GM06990 (cell line): ENCODE measurements at regions not wholly inside any gene's neighbourhood (a gene's known extent, or its start where the extent isn't known, plus 50 kb on each side); places are given as distances from the start of the nearest gene placed in this dataset.

Experiments used
- DNase-seq: peaks from one replicate; pipeline ENCODE4 v3.0.0-alpha.2; 2011; ENCODE audit not compliant: insufficient read length; ENCODE audit errors: extremely low read depth
- H3K27me3 ChIP-seq: replicated peaks from 2 replicates; pipeline ENCODE4 v1.6.0; 2011; ENCODE audit warnings: low read length; ENCODE audit not compliant: control insufficient read depth, insufficient read depth
- H3K36me3 ChIP-seq: 2 replicates; pipeline ENCODE4 v1.5.1; 2011; ENCODE audit warnings: low read length; ENCODE audit not compliant: control insufficient read depth, insufficient read depth
- H3K4me3 ChIP-seq: replicated peaks from 2 replicates; pipeline ENCODE4 v1.5.1; 2011; ENCODE audit warnings: low read depth, mild to moderate bottlenecking, control low read depth, low read length
- CTCF ChIP-seq: IDR thresholded peaks from 2 replicates; pipeline ENCODE4 v1.5.1; 2011; ENCODE audit warnings: low read length, control low read depth, mild to moderate bottlenecking, inconsistent platforms; ENCODE audit not compliant: insufficient read depth, poor library complexity, severe bottlenecking

GRCh38 chr12:124388038-124388671, 93.3 kb downstream of the RFLNA start:
- Histone ChIP-seq H3K36me3 (peaks cover 28% of the 10 kb centered on the region), H3K4me3 (no peak overlapping the region), H3K27me3 (no peaks in the 10 kb centered on the region)
- DNase-seq: no peak
- TF ChIP-seq CTCF: no peak

DNA sequence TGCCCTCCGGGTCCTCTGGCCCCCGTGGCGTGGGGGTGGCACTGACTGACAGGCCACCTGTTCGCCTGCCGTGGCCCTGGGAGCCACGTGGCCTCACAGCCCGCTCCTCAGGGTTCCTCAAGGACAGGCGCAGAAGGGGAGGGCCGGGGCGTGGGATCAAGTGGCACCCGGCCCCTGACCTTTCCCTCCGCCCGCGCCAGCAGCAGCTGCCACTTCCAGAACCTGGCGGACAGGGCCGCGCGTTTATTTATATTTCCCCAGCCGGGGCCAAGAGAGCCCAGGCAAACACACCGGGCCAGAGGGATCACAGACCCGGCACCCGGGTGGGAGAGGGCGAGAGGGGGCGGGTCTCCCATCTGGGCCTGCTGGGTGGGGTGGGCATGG, 92.6 kb downstream of the RFLNA start:
- DNase-seq: no peak
- Histone ChIP-seq H3K27me3 (no peaks in the 10 kb centered on the region), H3K36me3 (peaks cover 32% of the 10 kb centered on the region), H3K4me3 (no peak overlapping the region)
- no peak for TF ChIP-seq CTCF

GRCh38 chr12:124386661-124387527, 92.0 kb downstream of the RFLNA start:
- no peak for DNase-seq

DNA sequence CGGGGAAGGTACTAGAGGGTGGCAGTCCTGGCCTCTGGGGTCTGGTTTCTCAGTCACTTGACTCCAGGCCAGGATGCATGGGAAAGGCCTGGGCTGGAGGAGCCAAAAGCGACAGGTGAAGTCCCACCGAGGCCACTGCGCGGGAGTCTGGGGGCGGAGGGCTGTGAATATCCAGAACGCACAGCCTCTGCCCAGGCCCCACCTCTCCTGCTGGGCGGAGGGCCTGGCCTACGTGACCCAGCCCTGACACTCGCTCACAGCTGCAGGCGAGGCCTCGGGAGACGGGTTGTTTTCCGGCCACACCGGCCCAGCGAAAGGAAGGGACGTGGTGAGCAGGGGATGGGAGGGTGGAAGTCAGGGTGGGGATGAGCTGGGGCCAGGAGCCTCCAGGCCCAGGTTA, 91.2 kb downstream of the RFLNA start:
- no peaks in the 10 kb centered on the region for H3K27me3 ChIP-seq
- TF ChIP-seq CTCF: no peak
- H3K4me3 ChIP-seq: no peak overlapping the region
- peaks cover 34% of the 10 kb centered on the region for H3K36me3 ChIP-seq
- no peak for DNase-seq

More at GRCh38 chr12:124386661-124387527, 92.0 kb downstream of the RFLNA start:
- Histone ChIP-seq H3K4me3 (no peak overlapping the region), H3K36me3 (peaks cover 34% of the 10 kb centered on the region), H3K27me3 (no peaks in the 10 kb centered on the region)
- no peak for TF ChIP-seq CTCF

DNA sequence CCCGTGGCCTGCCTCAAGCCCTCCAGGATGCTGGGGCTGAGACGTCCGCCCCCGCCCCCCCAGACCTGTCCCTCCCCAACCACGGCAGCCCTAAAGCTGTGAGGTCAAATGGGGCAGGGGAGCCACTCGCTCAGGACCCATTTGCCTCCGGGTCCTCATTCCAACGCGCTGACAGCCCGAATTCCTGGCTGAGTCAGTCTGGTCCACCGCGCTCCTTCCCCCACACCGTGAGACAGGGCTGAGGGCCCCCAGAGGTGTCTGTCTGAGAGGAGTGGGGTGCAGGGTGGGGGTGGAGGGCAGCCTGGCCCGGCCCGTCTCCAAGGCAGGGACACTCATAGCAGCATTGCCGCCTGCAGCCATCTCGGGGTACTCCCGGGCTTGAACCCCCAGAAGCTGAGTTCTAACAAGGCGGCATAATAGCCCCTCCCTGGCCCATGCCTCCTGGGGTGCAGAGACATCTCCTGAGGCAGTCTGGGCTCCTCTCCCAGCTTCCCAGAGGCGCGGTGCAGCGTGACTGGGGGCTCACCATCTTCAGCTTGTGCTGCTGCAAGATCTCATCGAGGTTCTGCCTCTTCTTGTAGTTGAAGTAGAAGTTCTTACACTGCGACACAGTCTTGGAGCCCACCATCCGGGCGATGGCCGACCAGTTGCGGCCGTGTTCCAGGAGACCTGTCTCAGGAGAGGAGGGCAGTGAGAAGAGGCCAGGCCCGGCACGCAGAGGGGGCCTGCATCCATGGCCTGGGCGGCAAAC, 90.5 kb downstream of the RFLNA start:
- no peak for DNase-seq
- peaks cover 41% of the 10 kb centered on the region for H3K36me3 ChIP-seq
- H3K27me3 ChIP-seq: no peaks in the 10 kb centered on the region
- H3K4me3 ChIP-seq: no peak overlapping the region
- no peak for TF ChIP-seq CTCF
